SK-N-MC (cell line): ENCODE measurements at regions not wholly inside any gene's neighbourhood (a gene's known extent, or its start where the extent isn't known, plus 50 kb on each side); places are given as distances from the start of the nearest gene placed in this dataset.

Source experiments
- EZH2 ChIP-seq: fragments of 200-600 bp; sonication (generic); IDR thresholded peaks from one replicate; pipeline ENCODE4 v1.6.1; 2017; ENCODE audit warnings: antibody characterized with exemption
- FOXP2 ChIP-seq: optimal IDR thresholded peaks from 2 replicates; pipeline ENCODE3; 2011; ENCODE audit warnings: mild to moderate bottlenecking, moderate library complexity; ENCODE audit not compliant: insufficient read depth; ENCODE audit errors: extremely low read length, control extremely low read depth
- POLR2AphosphoS5 ChIP-seq: IDR thresholded peaks from 2 replicates; pipeline ENCODE4 v1.6.1; 2012; ENCODE audit warnings: mild to moderate bottlenecking, low read depth, low read length, borderline replicate concordance

DNA sequence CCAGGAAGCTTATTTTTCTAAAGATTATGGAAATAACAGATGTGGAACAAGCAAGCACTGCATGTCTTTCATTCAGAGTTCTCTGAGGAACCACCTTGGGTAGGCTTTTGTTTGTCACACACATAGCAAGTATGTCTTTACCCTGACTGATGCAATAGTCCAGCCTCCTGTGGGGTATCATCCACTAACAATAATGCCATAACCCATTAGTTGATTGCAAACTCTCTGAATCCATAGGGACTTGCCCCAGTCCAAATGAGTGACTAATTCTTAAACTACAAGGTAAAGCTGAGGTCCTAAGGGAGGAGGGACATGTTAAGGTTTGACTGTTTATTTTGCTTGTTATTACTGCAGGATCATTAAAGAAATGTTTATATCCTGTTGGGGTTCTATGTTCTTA is 151.4 kb upstream of the PRPS1L1 start:
- TF ChIP-seq POLR2AphosphoS5 (no peak), EZH2 (no peak), FOXP2 (no peak)
